ENCODE measurements at regions not wholly inside any gene's neighbourhood (a gene's known extent, or its start where the extent isn't known, plus 50 kb on each side); places are given as distances from the start of the nearest gene placed in this dataset.

- Histone ChIP-seq H3K27me3 (ENCODE audit: insufficient read depth, low read length) (no peaks in the 10 kb centered on the region), H3K4me3 (ENCODE audit: low read depth, low read length) (no peak overlapping the region), H3K79me2 (ENCODE audit: control insufficient read depth, insufficient read depth, low read length, unreplicated experiment) (no peaks in the 10 kb centered on the region), H2AFZ (ENCODE audit: low read length, unreplicated experiment) (no peak overlapping the region), H3K4me1 (ENCODE audit: control insufficient read depth, insufficient read depth, low read length, unreplicated experiment) (no peaks in the 10 kb centered on the region), H3K27ac (ENCODE audit: low read depth, low read length) (no peak overlapping the region), H3K36me3 (ENCODE audit: insufficient read depth, low read length) (no peaks in the 10 kb centered on the region)
These were observed 362.2 kb upstream of the SFSWAP start for GRCh38 chr12:131348646-131349045.

GRCh38 chr12:131349397-131350127, 361.3 kb upstream of the SFSWAP start:
- Histone ChIP-seq H2AFZ (ENCODE audit: low read length, unreplicated experiment) (no peak overlapping the region), H3K27ac (ENCODE audit: low read depth, low read length) (no peak overlapping the region), H3K27me3 (ENCODE audit: insufficient read depth, low read length) (no peaks in the 10 kb centered on the region), H3K36me3 (ENCODE audit: insufficient read depth, low read length) (no peaks in the 10 kb centered on the region), H3K4me1 (ENCODE audit: control insufficient read depth, insufficient read depth, low read length, unreplicated experiment) (no peaks in the 10 kb centered on the region), H3K4me3 (ENCODE audit: low read depth, low read length) (no peak overlapping the region), H3K79me2 (ENCODE audit: control insufficient read depth, insufficient read depth, low read length, unreplicated experiment) (no peaks in the 10 kb centered on the region)

- H3K36me3 ChIP-seq (ENCODE audit: insufficient read depth, low read length), result no peaks in the 10 kb centered on the region
- no peaks in the 10 kb centered on the region for H3K4me1 ChIP-seq (ENCODE audit: control insufficient read depth, insufficient read depth, low read length, unreplicated experiment)
- no peak overlapping the region for H2AFZ ChIP-seq (ENCODE audit: low read length, unreplicated experiment)
- no peak overlapping the region for H3K27ac ChIP-seq (ENCODE audit: low read depth, low read length)
- no peaks in the 10 kb centered on the region for H3K27me3 ChIP-seq (ENCODE audit: insufficient read depth, low read length)
- no peaks in the 10 kb centered on the region for H3K79me2 ChIP-seq (ENCODE audit: control insufficient read depth, insufficient read depth, low read length, unreplicated experiment)
- H3K4me3 ChIP-seq (ENCODE audit: low read depth, low read length), result no peak overlapping the region
These were observed 360.0 kb upstream of the SFSWAP start for GRCh38 chr12:131350943-131351318.

GRCh38 chr12:131351319-131352028, 359.4 kb upstream of the SFSWAP start:
- Histone ChIP-seq H2AFZ (ENCODE audit: low read length, unreplicated experiment) (no peak overlapping the region), H3K79me2 (ENCODE audit: control insufficient read depth, insufficient read depth, low read length, unreplicated experiment) (no peaks in the 10 kb centered on the region), H3K36me3 (ENCODE audit: insufficient read depth, low read length) (no peaks in the 10 kb centered on the region), H3K27ac (ENCODE audit: low read depth, low read length) (no peak overlapping the region), H3K4me3 (ENCODE audit: low read depth, low read length) (no peak overlapping the region), H3K27me3 (ENCODE audit: insufficient read depth, low read length) (no peaks in the 10 kb centered on the region), H3K4me1 (ENCODE audit: control insufficient read depth, insufficient read depth, low read length, unreplicated experiment) (no peaks in the 10 kb centered on the region)

- H3K27ac ChIP-seq (ENCODE audit: low read depth, low read length), result no peak overlapping the region
- H3K4me3 ChIP-seq (ENCODE audit: low read depth, low read length), result no peak overlapping the region
- no peaks in the 10 kb centered on the region for H3K79me2 ChIP-seq (ENCODE audit: control insufficient read depth, insufficient read depth, low read length, unreplicated experiment)
- no peaks in the 10 kb centered on the region for H3K27me3 ChIP-seq (ENCODE audit: insufficient read depth, low read length)
- H2AFZ ChIP-seq (ENCODE audit: low read length, unreplicated experiment), result no peak overlapping the region
- H3K4me1 ChIP-seq (ENCODE audit: control insufficient read depth, insufficient read depth, low read length, unreplicated experiment), result no peaks in the 10 kb centered on the region
- H3K36me3 ChIP-seq (ENCODE audit: insufficient read depth, low read length), result no peaks in the 10 kb centered on the region
These were observed 358.5 kb upstream of the SFSWAP start for GRCh38 chr12:131352296-131352900.

GRCh38 chr12:131353376-131353775, 357.5 kb upstream of the SFSWAP start:
- no peaks in the 10 kb centered on the region for H3K27me3 ChIP-seq (ENCODE audit: insufficient read depth, low read length)
- H2AFZ ChIP-seq (ENCODE audit: low read length, unreplicated experiment), result no peak overlapping the region
- H3K27ac ChIP-seq (ENCODE audit: low read depth, low read length), result no peak overlapping the region
- no peaks in the 10 kb centered on the region for H3K36me3 ChIP-seq (ENCODE audit: insufficient read depth, low read length)
- H3K79me2 ChIP-seq (ENCODE audit: control insufficient read depth, insufficient read depth, low read length, unreplicated experiment), result no peaks in the 10 kb centered on the region
- H3K4me3 ChIP-seq (ENCODE audit: low read depth, low read length), result no peak overlapping the region
- no peaks in the 10 kb centered on the region for H3K4me1 ChIP-seq (ENCODE audit: control insufficient read depth, insufficient read depth, low read length, unreplicated experiment)

GRCh38 chr12:131353826-131354225, 357.1 kb upstream of the SFSWAP start:
- no peaks in the 10 kb centered on the region for H3K27me3 ChIP-seq (ENCODE audit: insufficient read depth, low read length)
- H3K4me1 ChIP-seq (ENCODE audit: control insufficient read depth, insufficient read depth, low read length, unreplicated experiment), result no peaks in the 10 kb centered on the region
- no peak overlapping the region for H3K4me3 ChIP-seq (ENCODE audit: low read depth, low read length)

GRCh38 chr12:131355361-131356245, 355.3 kb upstream of the SFSWAP start:
- Histone ChIP-seq H3K79me2 (ENCODE audit: control insufficient read depth, insufficient read depth, low read length, unreplicated experiment) (no peaks in the 10 kb centered on the region), H3K4me3 (ENCODE audit: low read depth, low read length) (no peak overlapping the region), H2AFZ (ENCODE audit: low read length, unreplicated experiment) (no peak overlapping the region), H3K27ac (ENCODE audit: low read depth, low read length) (no peak overlapping the region), H3K27me3 (ENCODE audit: insufficient read depth, low read length) (no peaks in the 10 kb centered on the region), H3K36me3 (ENCODE audit: insufficient read depth, low read length) (no peaks in the 10 kb centered on the region), H3K4me1 (ENCODE audit: control insufficient read depth, insufficient read depth, low read length, unreplicated experiment) (no peaks in the 10 kb centered on the region)

More at GRCh38 chr12:131353826-131354225, 357.1 kb upstream of the SFSWAP start:
- H3K79me2 ChIP-seq (ENCODE audit: control insufficient read depth, insufficient read depth, low read length, unreplicated experiment), result no peaks in the 10 kb centered on the region
- no peak overlapping the region for H3K27ac ChIP-seq (ENCODE audit: low read depth, low read length)
- H2AFZ ChIP-seq (ENCODE audit: low read length, unreplicated experiment), result no peak overlapping the region
- H3K36me3 ChIP-seq (ENCODE audit: insufficient read depth, low read length), result no peaks in the 10 kb centered on the region

- no peaks in the 10 kb centered on the region for H3K27me3 ChIP-seq (ENCODE audit: insufficient read depth, low read length)
These were observed 354.3 kb upstream of the SFSWAP start for GRCh38 chr12:131356485-131357184.

GRCh38 chr12:131357185-131357747, 353.6 kb upstream of the SFSWAP start:
- Histone ChIP-seq H3K4me3 (ENCODE audit: low read depth, low read length) (no peak overlapping the region), H3K4me1 (ENCODE audit: control insufficient read depth, insufficient read depth, low read length, unreplicated experiment) (no peaks in the 10 kb centered on the region), H3K36me3 (ENCODE audit: insufficient read depth, low read length) (no peaks in the 10 kb centered on the region), H3K79me2 (ENCODE audit: control insufficient read depth, insufficient read depth, low read length, unreplicated experiment) (no peaks in the 10 kb centered on the region), H2AFZ (ENCODE audit: low read length, unreplicated experiment) (no peak overlapping the region), H3K27ac (ENCODE audit: low read depth, low read length) (no peak overlapping the region), H3K27me3 (ENCODE audit: insufficient read depth, low read length) (no peaks in the 10 kb centered on the region)

More at GRCh38 chr12:131356485-131357184, 354.3 kb upstream of the SFSWAP start:
- no peaks in the 10 kb centered on the region for H3K36me3 ChIP-seq (ENCODE audit: insufficient read depth, low read length)
- no peak overlapping the region for H3K27ac ChIP-seq (ENCODE audit: low read depth, low read length)
- H3K79me2 ChIP-seq (ENCODE audit: control insufficient read depth, insufficient read depth, low read length, unreplicated experiment), result no peaks in the 10 kb centered on the region
- H2AFZ ChIP-seq (ENCODE audit: low read length, unreplicated experiment), result no peak overlapping the region
- H3K4me1 ChIP-seq (ENCODE audit: control insufficient read depth, insufficient read depth, low read length, unreplicated experiment), result no peaks in the 10 kb centered on the region
- H3K4me3 ChIP-seq (ENCODE audit: low read depth, low read length), result no peak overlapping the region

All from ACC112 (cell line).